K562 (cell line): ENCODE measurements at regions not wholly inside any gene's neighbourhood (a gene's known extent, or its start where the extent isn't known, plus 50 kb on each side); places are given as distances from the start of the nearest gene placed in this dataset.
A peak's percentile ranks its signal among the peaks of the same experiment; 100 is the strongest.

Source experiments
- ATAC-seq: fragments of 200-7000 bp; cut with Tn5 transposase; 3 replicates; pipeline ENCODE4 v1.9.1; 2020; ENCODE audit warnings: moderate library complexity
- BruUV-seq: library from RNA; stranded (reverse); fragments of 400-500 nt; replicated peaks from 2 replicates; lab custom pipeline; 2021; lab: Mats Ljungman, UMichigan
- CTCF ChIA-PET: fragments of 300-600 bp; formaldehyde crosslinking; extraction: SDS; loops from one replicate; lab custom pipeline; 2021; ENCODE audit warnings: low intra/inter-chr PET ratio; lab: Yijun Ruan, JAX
- POLR2A ChIA-PET: fragments of 300-600, 350-650 bp; sonication (Branson Sonifier 250); formaldehyde crosslinking; extraction: SDS; loops from one replicate; lab custom pipeline; 2021; ENCODE audit warnings: antibody characterized with exemption, inconsistent platforms; lab: Yijun Ruan, JAX
- DNase-seq, 4 experiments: peaks; one replicate each; pipeline versions ENCODE4 v3.0.0 to v3.0.0-alpha.2; 2011 to 2018; ENCODE audit warnings: low spot score in 3 of 4, mixed read lengths in 3 of 4; ENCODE audit errors: extremely low read depth in 1 of 4
- FAIRE-seq: peaks from 2 replicates; lab custom pipeline; 2011; peaks lifted over from hg19 to GRCh38; lab: Jason Lieb, UNC
- H2AFZ ChIP-seq: 2 replicates; pipeline ENCODE4 v1.6.0; 2011; ENCODE audit warnings: low read depth, low read length, control low read depth, inconsistent platforms
- H3K27ac ChIP-seq: fragments of 200-600 bp; 3 replicates; pipeline ENCODE4 v1.8.0; 2011; ENCODE audit warnings: low read depth, mild to moderate bottlenecking, control low read depth, inconsistent platforms, low read length, moderate library complexity, mixed read lengths; ENCODE audit errors: extremely low read depth
- H3K27me3 ChIP-seq, 2 experiments: fragments of 300-600 bp in 1 of 2; 2 replicates in 1 of 2; 3 replicates in 1 of 2; pipeline versions ENCODE4 v1.6.0 to v1.8.0; 2011; ENCODE audit warnings: inconsistent platforms in 2 of 2, low read length in 2 of 2, mild to moderate bottlenecking in 1 of 2, mixed read lengths in 1 of 2, moderate library complexity in 1 of 2; ENCODE audit not compliant: control insufficient read depth in 2 of 2, insufficient read depth in 2 of 2
- H3K36me3 ChIP-seq: fragments of 300-600 bp; 3 replicates; pipeline ENCODE4 v1.8.0; 2011; ENCODE audit warnings: mild to moderate bottlenecking, low read length, inconsistent platforms; ENCODE audit not compliant: control insufficient read depth, insufficient read depth
- H3K4me1 ChIP-seq, 2 experiments: fragments of 200-600 bp in 1 of 2; replicated peaks in 1 of 2; 2 replicates in 1 of 2; 3 replicates in 1 of 2; pipeline versions ENCODE4 v1.5.1 to v1.8.0; 2011; ENCODE audit warnings: inconsistent platforms in 2 of 2, low read length in 2 of 2, mild to moderate bottlenecking in 1 of 2, mixed read lengths in 1 of 2, moderate library complexity in 1 of 2; ENCODE audit not compliant: control insufficient read depth in 2 of 2, insufficient read depth in 2 of 2
- H3K4me2 ChIP-seq: 2 replicates; pipeline ENCODE4 v1.6.1; 2011; ENCODE audit warnings: low read length, control low read depth, inconsistent platforms, mixed read lengths; ENCODE audit not compliant: insufficient read depth
- H3K4me3 ChIP-seq: fragments of 200-600 bp; sonication (generic), shearing (Covaris generic); 2 replicates; pipeline ENCODE4 v1.5.1; 2016; ENCODE audit warnings: control low read depth, inconsistent platforms
- H3K79me2 ChIP-seq: fragments of 200-600 bp; 3 replicates; pipeline ENCODE4 v1.8.0; 2011; ENCODE audit warnings: low read length, inconsistent platforms; ENCODE audit not compliant: control insufficient read depth, insufficient read depth
- H3K9ac ChIP-seq, 2 experiments: 2 replicates each; pipeline versions ENCODE4 v1.6.0 to v1.6.1; 2011; ENCODE audit warnings: low read depth in 2 of 2, low read length in 2 of 2, control low read depth in 1 of 2, inconsistent platforms in 1 of 2, mild to moderate bottlenecking in 1 of 2, mixed read lengths in 1 of 2; ENCODE audit not compliant: insufficient read depth in 1 of 2
- H3K9me1 ChIP-seq: one replicate; pipeline ENCODE4 v1.6.0; 2011; ENCODE audit warnings: inconsistent platforms, mild to moderate bottlenecking, low read length, moderate library complexity; ENCODE audit not compliant: control insufficient read depth, insufficient read depth
- H3K9me3 ChIP-seq: replicated peaks from 2 replicates; pipeline ENCODE4 v1.5.1; 2011; ENCODE audit warnings: low read depth, low read length, inconsistent platforms; ENCODE audit not compliant: control insufficient read depth, insufficient read depth
- H4K20me1 ChIP-seq: replicated peaks from 2 replicates; pipeline ENCODE4 v1.6.1; 2011; ENCODE audit warnings: low read length, inconsistent platforms, mixed read lengths; ENCODE audit not compliant: control insufficient read depth, insufficient read depth
- CAMTA2 ChIP-seq: fragments of 250-450 bp; sonication (Bioruptor Pico); conservative IDR thresholded peaks from 2 replicates; pipeline ENCODE4 v1.5.1; 2022
- CTCF ChIP-seq, 3 experiments: IDR thresholded peaks in 2 of 3; conservative IDR thresholded peaks in 1 of 3; 2 replicates each; pipeline ENCODE4 v1.5.1; 2011 to 2012; ENCODE audit warnings: low read length in 3 of 3, mild to moderate bottlenecking in 3 of 3, control low read depth in 2 of 3, improper control_type of control experiment in 1 of 3, inconsistent platforms in 1 of 3, low read depth in 1 of 3, mixed read lengths in 1 of 3, moderate library complexity in 1 of 3; ENCODE audit not compliant: insufficient read depth in 2 of 3
- HNRNPK ChIP-seq: fragments of 200-400 bp; formaldehyde crosslinking; IDR thresholded peaks from one replicate; pipeline ENCODE4 v1.6.1; 2018; ENCODE audit warnings: mild to moderate bottlenecking, low read depth, low read length; ENCODE audit not compliant: poor library complexity, severe bottlenecking
- MAFF ChIP-seq: IDR thresholded peaks from 2 replicates; pipeline ENCODE4 v1.6.1; 2012; ENCODE audit warnings: low read length, improper control_type of control experiment
- PCBP2 ChIP-seq: fragments of 200-400 bp; formaldehyde crosslinking; IDR thresholded peaks from 2 replicates; pipeline ENCODE4 v1.6.1; 2018; ENCODE audit warnings: low read length, low read depth, mild to moderate bottlenecking, moderate library complexity; ENCODE audit not compliant: poor library complexity, severe bottlenecking
- PHB ChIP-seq: fragments of 250-450 bp; sonication (Bioruptor Pico); IDR thresholded peaks from 2 replicates; pipeline ENCODE4 v1.5.0; 2021
- POLR2B ChIP-seq: fragments of 450-650 bp; IDR thresholded peaks from 2 replicates; pipeline ENCODE4 v1.6.1; 2018; ENCODE audit warnings: low read depth; ENCODE audit not compliant: partially characterized antibody
- TEAD2 ChIP-seq: fragments of 450-650 bp; IDR thresholded peaks from 2 replicates; pipeline ENCODE4 v1.6.1; 2016; ENCODE audit warnings: missing genetic modification characterization, control low read depth, missing compliant biosample characterization
- ZC3H8 ChIP-seq: fragments of 450-650 bp; IDR thresholded peaks from 2 replicates; pipeline ENCODE4 v1.6.1; 2017
- in situ Hi-C: fragments of 300-500 bp; cut with MboI; formaldehyde crosslinking; loops from 4 replicates; pipeline ENCODE4 v1.15.0; 2018; ENCODE audit warnings: inconsistent platforms, mixed read lengths
- intact Hi-C: fragments of 100-400 bp; cut with micrococcal nuclease; formaldehyde crosslinking; loops from 2 replicates; pipeline ENCODE4 v1.14.2; 2022
- TF ChIP-seq, protein P1 (sequence below): sonication (generic); formaldehyde crosslinking; IDR thresholded peaks from 2 replicates; pipeline ENCODE4 v1.8.0; 2022; ENCODE audit warnings: mild to moderate bottlenecking, missing genetic modification reagents

- TF ChIP-seq CTCF (IDR thresholded peaks at IDR 0.05 in 2 of 3, conservative IDR thresholded peaks at IDR 0.05 in 1 of 3; ENCODE audit: insufficient read depth in 2 of 3, low read depth in 1 of 3, low read length in 3 of 3) (no peak), TEAD2 (tag) (no peak)
- TF ChIP-seq, protein P1, sequence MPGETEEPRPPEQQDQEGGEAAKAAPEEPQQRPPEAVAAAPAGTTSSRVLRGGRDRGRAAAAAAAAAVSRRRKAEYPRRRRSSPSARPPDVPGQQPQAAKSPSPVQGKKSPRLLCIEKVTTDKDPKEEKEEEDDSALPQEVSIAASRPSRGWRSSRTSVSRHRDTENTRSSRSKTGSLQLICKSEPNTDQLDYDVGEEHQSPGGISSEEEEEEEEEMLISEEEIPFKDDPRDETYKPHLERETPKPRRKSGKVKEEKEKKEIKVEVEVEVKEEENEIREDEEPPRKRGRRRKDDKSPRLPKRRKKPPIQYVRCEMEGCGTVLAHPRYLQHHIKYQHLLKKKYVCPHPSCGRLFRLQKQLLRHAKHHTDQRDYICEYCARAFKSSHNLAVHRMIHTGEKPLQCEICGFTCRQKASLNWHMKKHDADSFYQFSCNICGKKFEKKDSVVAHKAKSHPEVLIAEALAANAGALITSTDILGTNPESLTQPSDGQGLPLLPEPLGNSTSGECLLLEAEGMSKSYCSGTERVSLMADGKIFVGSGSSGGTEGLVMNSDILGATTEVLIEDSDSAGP (CRISPR knock-in tag), result no peak
- TF ChIP-seq, all 486 proteins: peak for 0
Measured at GRCh38 chr5:89105171-89105695, 222.2 kb upstream of the MEF2C start (continued).

GRCh38 chr5:89098199-89098756 lies 215.3 kb upstream of the MEF2C start:
- no peak for DNase-seq
- no peak overlapping the region for H2AFZ ChIP-seq
- no TSS peak for BruUV-seq
- H3K9ac ChIP-seq, result no peak overlapping the region
- no peak for TF ChIP-seq POLR2B
- no peak for TF ChIP-seq MAFF
- no peak for TF ChIP-seq ZC3H8
- no peak for TF ChIP-seq PHB (CRISPR knock-in tag)
- peak; percentile 55 for TF ChIP-seq HNRNPK
- peak; percentile 53 for TF ChIP-seq PCBP2
- no peak for TF ChIP-seq CAMTA2 (CRISPR knock-in tag)
- TF ChIP-seq, all 486 proteins: peak for 2
- no peak overlapping the region for H3K4me3 ChIP-seq
- H3K27me3 ChIP-seq, result no peaks in the 10 kb centered on the region
- H3K9me1 ChIP-seq, result no peaks in the 10 kb centered on the region
- H3K27ac ChIP-seq, result no peak overlapping the region
- H3K4me1 ChIP-seq, result no peaks in the 10 kb centered on the region
- H3K4me2 ChIP-seq, result no peak overlapping the region
- no peaks in the 10 kb centered on the region for H3K9me3 ChIP-seq
- in situ Hi-C loops, result no loop called here
- no peaks in the 10 kb centered on the region for H3K79me2 ChIP-seq
- ChIA-PET CTCF (no interaction called here), POLR2A (no interaction called here)
- intact Hi-C loops, result no loop called here
- H4K20me1 ChIP-seq, result no peaks in the 10 kb centered on the region
- FAIRE-seq (no peak), ATAC-seq (no peak)
- H3K36me3 ChIP-seq, result no peaks in the 10 kb centered on the region
